HG03432 (cell line): ENCODE measurements at regions not wholly inside any gene's neighbourhood (a gene's known extent, or its start where the extent isn't known, plus 50 kb on each side); places are given as distances from the start of the nearest gene placed in this dataset.

Source experiments
- ATAC-seq: cut with Tn5 transposase; IDR thresholded peaks from one replicate; pipeline ENCODE4 v1.9.1; 2021; ENCODE audit warnings: mild to moderate bottlenecking, moderate library complexity; ENCODE audit not compliant: unreplicated experiment

DNA sequence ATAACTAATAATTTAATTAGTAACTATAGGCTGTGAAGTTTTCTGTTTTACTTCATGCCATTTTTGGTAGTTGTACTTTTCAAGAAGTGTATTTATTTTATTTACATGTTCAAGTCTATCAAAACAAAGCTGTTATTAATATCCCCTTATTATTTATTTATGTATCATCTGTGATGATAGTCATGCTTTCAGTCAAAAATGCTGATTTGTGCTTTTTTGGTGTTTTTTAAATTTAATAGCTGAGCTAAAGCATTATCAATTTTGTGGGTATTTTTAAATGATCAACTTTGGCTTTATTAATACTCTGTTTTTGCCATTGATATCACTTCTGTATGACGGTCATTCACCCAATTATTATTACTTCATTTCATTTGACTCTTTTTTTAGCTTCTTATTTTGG is 1229.2 kb upstream of the CADM2 start:
- ATAC-seq = no peak

DNA sequence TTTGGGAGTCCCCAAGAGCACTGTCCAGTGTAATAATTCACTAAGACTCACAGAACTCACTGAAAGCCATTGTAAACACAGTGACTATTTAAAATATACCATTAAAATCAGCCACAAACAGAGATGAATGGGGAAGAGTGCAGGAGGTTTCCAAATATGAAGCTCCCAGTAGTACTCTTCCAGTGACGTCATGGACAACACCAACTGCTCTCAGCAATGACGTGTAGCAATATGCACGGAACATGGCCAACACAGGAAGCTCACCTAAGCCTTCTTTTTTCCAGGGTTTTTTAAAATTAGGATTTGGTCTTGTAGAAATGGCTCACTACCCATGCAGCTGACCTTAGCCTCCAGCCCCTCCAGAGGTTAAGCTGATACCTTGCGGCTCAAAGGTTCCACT is 1224.1 kb upstream of the CADM2 start:
- ATAC-seq = no peak

DNA sequence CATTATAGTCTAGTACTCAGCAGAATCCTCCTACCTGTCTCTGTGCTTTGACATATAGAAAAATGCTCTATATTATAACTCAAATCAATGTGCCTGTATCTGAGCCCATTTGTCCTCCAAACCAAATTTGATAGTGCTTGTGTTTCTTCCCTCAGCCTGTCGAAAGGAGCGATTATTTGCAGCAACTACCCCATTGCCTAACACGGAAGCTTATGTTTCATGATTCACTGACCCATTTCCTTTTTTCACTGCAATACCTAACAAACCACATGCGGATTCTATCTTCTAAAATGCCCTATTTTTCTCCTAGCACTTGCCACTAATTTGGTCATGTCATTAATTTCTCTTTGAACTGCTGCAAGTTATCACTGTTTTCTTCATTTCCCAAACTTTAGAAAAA is 1220.6 kb upstream of the CADM2 start:
- ATAC-seq = no peak

DNA sequence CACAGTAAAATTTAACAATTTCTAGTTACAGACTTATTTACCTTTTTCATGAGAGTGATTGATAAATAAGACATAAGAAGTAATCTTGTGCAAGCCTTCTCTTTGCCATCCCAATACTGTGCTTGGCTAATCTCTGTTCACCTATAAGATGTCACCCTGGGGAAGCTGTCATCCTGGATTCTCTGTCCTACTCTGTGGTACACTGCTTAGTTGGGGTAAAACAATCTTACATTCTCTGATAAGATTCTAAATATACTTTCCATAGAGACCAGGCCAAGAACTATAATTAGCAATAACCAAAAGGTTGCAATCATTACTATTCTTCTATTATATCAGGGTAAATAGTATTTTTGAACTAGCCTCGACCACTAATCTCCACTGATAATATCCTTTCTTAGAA is 1218.3 kb upstream of the CADM2 start:
- no peak for ATAC-seq

DNA sequence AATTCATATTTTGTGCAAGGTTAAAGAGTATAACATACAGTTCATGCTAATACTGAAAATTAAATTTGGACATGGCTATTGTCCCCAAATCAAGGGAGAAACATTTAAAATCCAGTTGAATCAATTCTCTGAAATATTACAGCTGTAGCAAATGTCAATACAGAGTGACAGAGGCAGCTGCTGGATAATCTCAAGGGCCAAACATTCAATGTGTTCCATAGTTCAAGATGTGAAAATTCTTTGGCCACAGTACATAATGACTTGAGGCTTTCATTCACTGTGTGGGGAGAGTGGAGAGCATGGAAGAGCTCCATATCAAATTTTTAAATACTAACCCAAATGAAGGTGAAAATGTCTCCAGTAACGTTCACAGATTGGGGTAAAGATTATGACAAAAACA is 1192.8 kb upstream of the CADM2 start:
- ATAC-seq = no peak

DNA sequence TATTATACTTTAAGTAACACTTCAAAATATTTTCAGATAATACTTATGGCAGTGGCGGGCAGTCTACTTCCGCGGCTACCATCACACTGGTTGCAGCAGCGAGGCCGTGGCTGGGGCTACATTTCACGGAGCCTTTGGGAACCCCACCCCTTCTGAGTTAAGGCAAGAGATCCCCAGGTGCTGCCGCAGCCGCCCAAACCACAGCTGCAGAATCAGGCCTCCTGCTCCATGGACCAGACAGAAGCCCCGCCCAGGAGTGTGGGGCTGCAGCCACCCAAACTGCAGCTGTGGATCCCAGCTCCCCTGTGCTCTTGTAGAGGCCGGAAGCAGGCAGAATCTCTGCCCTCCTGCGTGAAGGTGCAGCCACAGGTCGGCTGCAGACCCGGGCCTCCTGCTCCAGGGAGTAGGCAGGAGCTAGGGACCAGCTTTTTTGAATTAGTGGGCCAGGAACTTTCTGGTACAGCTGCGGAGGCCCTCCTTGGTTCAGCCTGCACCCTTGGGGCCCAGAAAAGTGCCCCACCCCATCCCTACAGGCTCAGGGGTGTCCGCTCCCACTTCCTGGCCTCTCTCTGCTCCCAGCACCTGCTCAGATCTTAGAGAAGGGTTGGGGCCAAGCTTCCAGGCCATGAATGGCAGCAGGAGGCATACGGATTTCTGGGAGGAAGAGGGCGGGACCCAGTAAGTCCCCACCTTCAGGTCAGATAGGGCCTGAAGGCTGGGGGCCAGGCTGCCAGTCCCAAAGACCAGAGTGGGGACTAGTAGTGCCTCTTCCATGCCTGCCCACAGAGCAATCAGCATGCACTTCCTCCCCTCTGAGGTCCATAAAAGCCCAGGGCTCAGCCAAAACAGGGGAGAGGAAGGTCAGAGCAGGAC is 1188.8 kb upstream of the CADM2 start:
- ATAC-seq = no peak

DNA sequence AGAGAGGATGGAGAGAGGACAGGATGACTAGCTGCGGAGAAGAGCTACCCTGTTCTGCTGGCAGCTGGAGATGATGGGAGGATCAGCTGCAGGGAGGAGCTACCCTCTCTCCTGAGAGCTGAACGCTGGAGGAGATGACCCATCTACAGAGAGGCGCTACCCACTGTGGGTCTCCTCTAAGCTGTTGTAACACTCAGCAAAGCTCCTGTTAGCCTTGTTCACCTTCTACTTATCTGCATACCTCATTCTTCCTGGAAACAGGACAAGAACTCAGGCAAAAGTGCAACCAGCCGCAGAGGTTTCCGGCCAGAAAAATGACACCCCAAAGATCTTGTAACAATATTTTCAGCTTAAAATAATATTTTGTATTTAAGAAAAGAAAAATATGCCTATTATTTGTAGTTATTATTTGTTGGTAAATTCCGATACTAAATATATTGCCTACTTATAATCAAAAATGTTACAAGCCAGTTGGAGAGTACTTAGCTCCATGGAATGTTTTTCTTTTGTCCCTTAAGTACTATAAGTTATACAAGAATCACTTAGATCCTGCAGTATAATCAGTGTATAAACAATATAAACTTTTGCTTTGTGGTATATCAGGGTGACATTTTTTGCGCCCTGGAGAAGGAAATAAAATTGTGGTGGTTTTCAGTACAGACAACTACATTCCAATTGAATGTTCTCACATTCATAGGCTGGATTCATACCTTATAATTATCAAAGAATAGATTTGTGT is 1188.0 kb upstream of the CADM2 start:
- ATAC-seq = no peak

DNA sequence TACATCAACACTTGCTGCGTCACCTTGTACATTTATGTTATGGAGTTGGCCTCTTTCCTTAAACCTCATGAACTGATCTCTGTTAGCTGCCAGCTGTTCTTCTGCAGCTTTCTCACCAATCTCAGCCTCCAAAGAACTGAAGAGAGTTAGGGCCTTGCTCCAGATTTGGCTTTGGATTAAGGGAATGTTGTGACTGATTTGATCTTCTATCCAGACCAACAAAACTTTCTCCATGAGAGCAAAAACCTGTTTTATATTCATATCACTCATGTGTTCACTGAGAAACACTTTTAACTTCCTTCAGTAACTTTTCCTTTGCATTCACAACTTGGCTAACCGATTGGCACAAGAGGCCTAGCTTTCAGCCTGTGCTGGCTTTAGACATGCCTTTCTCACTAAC is 1156.0 kb upstream of the CADM2 start:
- ATAC-seq = no peak

DNA sequence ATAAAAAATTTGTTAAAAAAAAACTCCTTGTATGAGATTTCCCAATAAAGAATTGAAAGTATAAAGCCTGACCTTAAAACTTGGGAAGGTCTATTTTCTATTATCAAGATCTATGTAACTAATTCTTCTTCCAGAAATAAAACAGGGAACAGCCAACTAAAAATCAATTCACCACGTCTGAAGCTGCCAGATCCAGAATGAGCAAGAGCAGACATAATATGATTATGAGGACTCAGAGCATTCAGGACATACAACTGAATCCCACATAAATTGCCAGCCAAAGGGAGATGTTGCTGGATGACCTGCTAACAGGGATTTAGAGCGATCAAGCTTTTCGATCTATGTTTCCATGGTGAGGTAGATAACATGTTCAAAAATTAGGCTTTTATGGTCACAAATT is 1151.3 kb upstream of the CADM2 start:
- no peak for ATAC-seq

DNA sequence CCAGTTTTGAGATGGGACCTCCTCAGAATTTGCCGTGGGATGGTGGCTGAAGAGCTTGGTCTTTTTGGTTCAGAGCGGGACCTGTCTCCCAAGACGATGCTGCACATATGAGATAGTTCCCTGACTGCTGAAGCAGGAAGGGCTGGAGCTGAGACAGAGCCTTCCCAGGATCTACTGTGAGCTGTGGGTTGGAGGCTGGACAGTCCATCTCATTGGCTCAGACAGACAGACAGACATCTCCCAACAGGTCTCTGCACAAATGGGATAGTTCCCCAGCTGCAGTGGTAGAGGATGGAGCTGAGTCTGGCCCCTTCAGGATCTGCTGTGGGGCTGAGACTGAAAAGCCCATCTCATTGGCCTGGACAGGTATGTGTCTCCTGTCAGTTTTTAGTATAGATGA is 1145.6 kb upstream of the CADM2 start:
- no peak for ATAC-seq

DNA sequence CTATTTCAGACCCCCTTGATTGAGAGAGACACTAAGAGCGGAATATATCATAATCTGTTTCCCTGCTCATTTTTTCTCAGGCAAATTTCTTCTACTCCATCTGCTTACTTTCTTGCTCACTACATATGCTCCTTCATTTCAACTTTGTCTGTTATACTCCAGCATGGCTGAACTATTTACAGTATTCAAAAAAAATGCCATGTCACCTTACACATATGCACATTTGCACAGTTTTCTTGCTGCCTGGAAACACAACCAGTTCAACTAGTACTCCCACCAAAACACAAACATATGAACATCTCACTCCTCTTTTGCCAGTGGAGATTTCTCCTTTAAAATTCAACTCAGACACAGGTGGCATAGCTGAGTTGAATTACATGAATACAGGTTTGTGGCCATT is 1142.1 kb upstream of the CADM2 start:
- ATAC-seq = no peak

DNA sequence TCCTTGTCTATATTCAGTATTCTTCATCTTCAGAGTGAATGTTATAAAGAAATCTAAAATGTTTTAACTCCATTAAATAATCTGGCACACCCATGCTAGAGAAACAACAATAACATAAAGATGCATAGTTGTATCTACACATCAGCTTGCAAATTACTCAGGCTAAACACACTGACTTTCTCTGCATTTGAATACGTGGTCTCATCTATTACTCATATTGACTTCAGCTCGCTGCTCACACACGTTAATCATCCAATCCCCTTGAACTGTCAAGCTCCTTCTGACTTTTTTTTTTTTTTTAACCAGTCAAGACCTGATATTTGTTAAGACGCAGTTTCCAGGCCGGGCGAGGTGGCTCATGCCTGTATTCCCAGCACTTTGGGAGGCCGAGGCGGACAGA is 1137.3 kb upstream of the CADM2 start:
- no peak for ATAC-seq

DNA sequence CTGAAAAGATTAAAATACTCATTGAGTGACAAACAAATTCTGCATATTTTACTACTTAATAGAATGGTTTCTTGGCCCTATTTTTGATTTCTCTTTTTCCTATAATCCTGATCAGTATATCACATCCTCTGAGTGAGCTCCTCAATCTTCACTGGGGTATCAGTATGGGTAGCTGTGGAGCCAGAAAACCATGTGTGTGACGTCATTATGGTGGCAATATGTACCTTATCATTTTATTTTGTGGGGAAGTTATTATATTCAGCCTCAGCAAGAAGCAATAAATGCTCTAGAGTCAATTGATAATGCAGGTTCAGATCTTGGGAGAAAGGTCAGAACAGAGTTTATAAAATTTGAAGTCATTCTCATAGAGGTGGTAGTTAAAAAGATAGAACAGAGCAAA is 1135.7 kb upstream of the CADM2 start:
- ATAC-seq = no peak

DNA sequence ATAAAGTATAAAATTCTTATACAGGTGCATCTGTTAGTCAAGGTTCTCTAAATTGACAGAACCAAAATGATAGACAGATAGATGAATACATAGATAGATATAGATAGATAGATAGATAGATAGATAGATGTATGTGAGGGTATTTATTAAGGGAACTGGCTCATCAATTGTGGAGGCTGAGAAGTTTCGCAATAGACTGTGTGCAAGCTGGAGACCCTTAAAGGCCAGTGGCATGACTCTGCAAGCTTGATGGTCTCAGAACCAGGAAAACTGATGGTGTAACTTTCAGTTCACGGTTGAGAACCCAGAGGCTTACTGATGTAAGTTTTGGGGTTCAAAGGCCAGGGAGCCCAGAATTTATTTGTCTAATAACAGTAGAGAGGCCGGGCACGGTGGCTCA is 1123.7 kb upstream of the CADM2 start:
- ATAC-seq = no peak

DNA sequence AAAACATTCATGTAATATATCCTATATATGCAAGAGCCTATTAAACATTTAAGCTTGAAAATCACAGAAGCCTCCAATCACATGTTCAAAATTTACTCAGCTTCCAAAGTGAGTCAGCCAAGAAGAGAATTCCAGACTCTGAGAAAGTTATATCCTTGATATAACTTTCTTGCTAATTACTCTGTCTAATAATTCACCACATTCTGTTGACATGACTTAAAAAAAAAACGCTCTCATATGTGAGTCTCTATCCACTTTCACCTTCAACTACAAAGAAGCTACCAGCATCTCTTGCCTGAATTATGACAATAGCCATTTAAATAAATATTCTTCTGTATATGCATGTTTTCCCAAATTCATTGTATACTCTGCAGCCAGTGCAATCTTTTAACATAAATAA is 1116.3 kb upstream of the CADM2 start:
- no peak for ATAC-seq

DNA sequence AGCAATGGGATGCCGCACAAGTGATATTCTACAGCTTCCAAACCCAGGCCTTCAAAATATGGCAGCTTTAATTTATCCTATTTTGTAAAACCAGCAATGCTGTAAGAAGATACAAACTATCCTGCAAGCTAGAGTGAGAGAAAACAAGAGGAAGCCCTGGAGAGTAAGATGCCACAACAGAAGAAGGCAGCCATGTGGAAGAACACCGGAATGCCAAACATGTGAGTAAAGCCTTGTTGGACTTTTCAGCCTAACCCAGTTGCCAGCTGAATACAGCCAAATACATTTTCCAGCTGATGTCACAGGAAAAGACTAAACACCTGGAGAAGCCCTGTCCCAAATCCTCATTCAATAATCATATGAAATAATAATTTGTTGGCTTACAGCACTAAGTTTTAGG is 1115.1 kb upstream of the CADM2 start:
- no peak for ATAC-seq

DNA sequence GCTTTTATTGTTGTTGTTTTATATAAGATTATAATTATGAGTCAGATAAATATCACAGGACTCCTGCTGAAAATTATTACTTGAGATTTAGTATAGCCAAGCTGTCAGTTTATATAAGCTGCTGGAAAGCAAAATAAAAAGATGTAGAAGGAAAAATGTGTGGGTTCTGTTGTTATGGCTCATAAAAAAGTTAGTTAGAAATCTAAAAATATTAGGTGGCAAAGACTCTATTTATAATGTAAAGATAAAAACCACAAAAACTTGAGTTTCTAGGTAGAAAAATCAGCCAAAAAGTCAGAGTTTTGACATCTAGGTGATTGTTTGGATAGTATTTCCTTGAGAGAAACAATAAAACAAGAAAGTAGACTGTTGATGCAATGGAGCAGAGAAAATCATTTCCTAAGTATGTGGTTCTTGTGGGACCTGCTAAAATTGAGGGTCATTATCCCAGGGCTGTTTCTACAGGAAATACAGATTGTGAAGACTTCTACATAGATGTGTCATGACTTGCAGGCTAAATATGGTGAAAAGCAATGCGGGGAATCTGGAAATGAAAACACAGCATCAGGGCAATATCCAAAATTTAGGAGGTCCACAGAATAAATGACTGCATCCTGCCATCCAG is 1109.6 kb upstream of the CADM2 start:
- ATAC-seq = no peak

DNA sequence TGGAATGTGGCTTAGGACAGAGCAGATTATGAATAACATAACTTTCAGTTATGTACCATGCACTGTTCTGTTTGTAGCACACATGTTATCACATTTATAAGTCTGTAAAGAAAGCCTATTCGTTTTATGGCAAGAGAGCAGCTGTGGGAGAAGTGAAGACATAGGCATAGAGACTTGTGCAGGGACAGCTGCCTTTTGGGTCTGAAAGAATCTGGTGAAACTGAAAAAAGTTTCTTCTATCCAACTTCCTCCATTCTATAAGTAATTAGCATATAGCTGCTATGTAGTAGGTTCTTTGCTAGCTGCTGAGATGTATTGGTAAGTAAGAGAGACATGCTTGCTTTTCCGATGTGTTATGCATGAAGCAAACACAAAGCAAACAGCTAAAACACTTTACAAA is 1095.4 kb upstream of the CADM2 start:
- ATAC-seq = no peak

DNA sequence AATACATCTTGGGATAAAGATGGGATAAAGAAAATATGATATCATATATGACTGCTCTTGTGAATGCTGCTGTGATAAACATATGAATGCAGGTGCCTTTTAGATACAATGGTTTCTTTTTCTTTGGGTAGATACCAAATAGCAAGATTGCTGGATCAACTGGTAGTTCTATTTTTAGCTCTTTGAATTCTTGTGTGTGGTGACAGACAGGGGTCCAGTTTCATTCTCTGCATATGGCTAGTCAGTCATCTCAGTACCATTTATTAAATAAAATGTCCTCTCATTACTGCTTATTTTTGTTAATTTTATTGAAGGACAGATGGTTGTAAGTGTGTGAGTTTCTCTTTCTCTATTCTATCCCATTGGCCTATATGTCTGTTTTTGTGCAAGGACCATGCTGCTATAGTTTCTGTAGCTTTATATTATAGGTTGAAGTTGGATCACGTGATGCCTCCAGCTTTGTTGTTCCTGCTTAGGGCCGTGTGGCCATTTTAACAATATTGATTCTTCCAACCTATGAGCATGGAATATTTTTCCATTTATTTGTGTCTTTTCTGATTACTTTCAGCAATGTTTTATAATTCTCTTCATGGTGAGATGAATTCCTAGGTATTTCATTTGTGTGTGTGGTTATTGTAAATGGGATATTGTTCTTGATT is 1089.8 kb upstream of the CADM2 start:
- no peak for ATAC-seq

DNA sequence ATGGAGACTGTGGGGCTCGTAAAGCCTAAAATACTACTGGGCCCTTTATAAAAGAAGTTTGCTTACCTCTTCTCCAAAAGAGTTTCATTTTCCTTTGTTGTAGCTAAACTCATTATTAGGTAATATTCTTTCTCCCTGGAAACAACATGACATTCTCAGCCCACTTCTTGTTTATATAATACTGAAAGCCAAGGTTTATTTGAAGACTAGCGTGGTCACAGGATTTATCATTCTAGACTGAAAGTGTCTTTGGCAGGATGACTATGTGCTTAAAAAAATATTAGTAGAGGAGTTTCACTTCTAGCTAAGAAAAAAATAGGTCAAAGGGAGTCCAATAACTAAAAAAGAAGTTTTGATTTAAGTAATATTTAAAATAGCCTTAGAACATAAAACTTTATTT is 1085.2 kb upstream of the CADM2 start:
- ATAC-seq = peak; percentile 53

DNA sequence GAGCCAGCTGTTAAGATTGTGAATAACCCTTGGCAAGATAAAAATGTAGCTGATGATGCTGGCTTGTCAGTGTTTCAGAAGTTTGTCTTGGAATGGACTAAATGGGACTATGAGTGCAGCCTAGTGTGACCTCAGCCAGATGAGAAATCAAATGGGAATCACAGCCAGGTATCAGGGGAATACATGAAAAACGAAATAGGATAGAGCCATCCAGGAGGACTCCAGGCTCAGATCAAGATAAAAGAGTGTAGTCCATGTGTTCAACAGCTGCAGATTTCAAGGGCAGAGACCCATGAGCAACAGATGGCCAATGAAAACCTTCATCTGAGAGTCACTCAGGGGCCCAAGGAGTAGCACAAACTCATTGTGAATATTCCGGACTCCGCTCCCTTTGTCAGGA is 1080.9 kb upstream of the CADM2 start:
- ATAC-seq = no peak

DNA sequence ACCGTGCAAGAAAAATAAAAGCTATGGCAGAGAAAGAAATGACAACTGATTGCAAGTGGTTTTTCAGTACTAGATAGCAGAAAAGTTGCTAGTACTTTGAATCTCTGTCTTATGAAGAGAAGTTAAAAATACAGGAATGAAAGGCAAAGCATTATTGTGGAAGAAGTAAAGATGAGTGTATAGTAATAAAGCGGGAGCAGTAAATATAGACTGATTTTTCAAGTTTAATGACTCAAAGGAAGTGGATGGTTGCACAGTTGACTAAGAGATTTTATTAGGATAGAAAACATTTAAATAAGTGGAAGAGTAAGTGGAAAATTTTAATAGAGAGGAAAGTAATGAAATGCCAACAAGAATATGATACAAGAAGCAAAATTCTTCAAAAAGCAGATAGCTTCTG is 1076.1 kb upstream of the CADM2 start:
- no peak for ATAC-seq
